ENCODE measurements at regions not wholly inside any gene's neighbourhood (a gene's known extent, or its start where the extent isn't known, plus 50 kb on each side); places are given as distances from the start of the nearest gene placed in this dataset.
"Not testable (repeated sequence)": the region's sequence is repeated elsewhere in the genome, so short reads cannot be mapped to it uniquely, and the experiment has no call there.

DNA sequence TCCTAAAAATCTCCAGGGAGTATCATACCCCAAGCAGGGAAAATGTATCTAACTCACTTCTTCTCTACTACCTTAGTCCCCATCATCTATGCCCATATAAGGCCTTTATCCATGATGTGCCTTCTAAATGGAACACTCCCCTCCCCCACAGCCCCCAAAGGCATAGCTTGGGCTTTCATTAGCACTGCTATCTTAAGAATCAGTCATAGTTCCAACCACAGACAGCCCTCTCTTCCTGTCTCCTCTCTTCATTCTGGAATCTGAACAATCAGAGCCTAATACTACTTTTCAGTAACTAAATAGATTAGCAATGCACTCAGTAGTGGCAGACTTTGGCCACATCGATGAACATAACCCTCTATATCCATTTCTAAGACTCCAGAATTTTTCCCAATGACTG, 313.2 kb upstream of the DKK2 start:
- H3K4me2 ChIP-seq (ENCODE audit: low read length): no peak overlapping the region

DNA sequence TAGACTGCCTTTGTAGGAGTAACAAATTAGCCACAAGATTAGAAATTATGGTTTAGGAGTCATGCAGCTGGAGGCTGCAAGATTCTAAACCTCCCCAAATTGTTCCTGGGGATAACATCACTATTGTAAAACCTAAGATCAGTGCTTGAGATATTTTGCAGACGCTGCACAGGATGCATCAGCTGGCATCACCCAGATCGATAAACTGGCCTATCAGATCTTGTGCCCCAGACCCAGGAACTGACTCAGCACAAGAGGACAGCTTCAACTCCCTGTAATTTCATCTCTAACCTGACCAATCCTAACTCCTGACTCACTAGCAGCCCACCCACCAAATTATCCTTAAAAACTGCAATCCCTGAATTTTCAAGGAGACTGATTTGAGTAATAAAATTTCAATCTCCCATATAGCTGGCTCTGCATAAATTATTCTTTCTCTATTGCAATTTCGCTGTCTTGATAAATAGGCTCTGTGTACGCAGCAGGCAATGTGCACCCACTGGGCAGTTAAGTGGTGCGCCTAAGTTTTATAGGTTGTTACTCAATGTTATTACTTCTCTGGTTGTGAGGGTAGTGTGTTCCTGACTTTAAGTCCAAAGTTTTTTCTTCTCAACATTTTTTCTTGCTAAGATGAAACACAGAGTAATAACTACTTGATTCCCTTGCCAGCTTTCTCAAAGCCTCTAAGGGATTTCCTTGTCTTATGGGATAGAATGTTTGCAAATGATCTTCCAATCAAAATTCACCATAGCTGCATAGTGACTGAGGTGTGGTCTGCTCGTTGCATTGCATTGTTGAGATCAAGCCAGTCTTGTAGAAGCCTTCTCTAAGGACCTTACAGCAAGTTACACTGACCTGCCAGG, 312.3 kb upstream of the DKK2 start:
- Histone ChIP-seq H3K4me1 (no peaks in the 10 kb centered on the region), H2AFZ (no peak overlapping the region), H3K27me3 (ENCODE audit: control insufficient read depth, insufficient read depth, low read length) (no peaks in the 10 kb centered on the region), H3K79me2 (no peaks in the 10 kb centered on the region), H3K4me2 (ENCODE audit: low read length) (no peak overlapping the region), H3K9me3 (ENCODE audit: control insufficient read depth, low read length) (no peaks in the 10 kb centered on the region), H3K27ac (no peak overlapping the region), H3K9ac (no peak overlapping the region), H3K4me3 (ENCODE audit: low read depth, low read length) (no peak overlapping the region), H3K36me3 (ENCODE audit: control insufficient read depth, insufficient read depth, low read length) (no peaks in the 10 kb centered on the region)
- TF ChIP-seq, protein P1, sequence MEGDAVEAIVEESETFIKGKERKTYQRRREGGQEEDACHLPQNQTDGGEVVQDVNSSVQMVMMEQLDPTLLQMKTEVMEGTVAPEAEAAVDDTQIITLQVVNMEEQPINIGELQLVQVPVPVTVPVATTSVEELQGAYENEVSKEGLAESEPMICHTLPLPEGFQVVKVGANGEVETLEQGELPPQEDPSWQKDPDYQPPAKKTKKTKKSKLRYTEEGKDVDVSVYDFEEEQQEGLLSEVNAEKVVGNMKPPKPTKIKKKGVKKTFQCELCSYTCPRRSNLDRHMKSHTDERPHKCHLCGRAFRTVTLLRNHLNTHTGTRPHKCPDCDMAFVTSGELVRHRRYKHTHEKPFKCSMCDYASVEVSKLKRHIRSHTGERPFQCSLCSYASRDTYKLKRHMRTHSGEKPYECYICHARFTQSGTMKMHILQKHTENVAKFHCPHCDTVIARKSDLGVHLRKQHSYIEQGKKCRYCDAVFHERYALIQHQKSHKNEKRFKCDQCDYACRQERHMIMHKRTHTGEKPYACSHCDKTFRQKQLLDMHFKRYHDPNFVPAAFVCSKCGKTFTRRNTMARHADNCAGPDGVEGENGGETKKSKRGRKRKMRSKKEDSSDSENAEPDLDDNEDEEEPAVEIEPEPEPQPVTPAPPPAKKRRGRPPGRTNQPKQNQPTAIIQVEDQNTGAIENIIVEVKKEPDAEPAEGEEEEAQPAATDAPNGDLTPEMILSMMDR (IDR thresholded peaks at IDR 0.05): no peak

More for the DNA sequence above, 313.2 kb upstream of the DKK2 start:
- no peaks in the 10 kb centered on the region for H3K36me3 ChIP-seq (ENCODE audit: control insufficient read depth, insufficient read depth, low read length)
- H3K4me3 ChIP-seq (ENCODE audit: low read depth, low read length): no peak overlapping the region
- no peak overlapping the region for H3K27ac ChIP-seq
- TF ChIP-seq, protein P1 (IDR thresholded peaks at IDR 0.05): no peak
- no peak overlapping the region for H2AFZ ChIP-seq
- no peaks in the 10 kb centered on the region for H3K4me1 ChIP-seq
- H3K79me2 ChIP-seq: no peaks in the 10 kb centered on the region
- no peaks in the 10 kb centered on the region for H3K9me3 ChIP-seq (ENCODE audit: control insufficient read depth, low read length)
- no peak overlapping the region for H3K9ac ChIP-seq
- H3K27me3 ChIP-seq (ENCODE audit: control insufficient read depth, insufficient read depth, low read length): no peaks in the 10 kb centered on the region

GRCh38 chr4:107333518-107333917, 297.4 kb upstream of the DKK2 start:
- Histone ChIP-seq H3K4me1 (no peaks in the 10 kb centered on the region), H3K27ac (no peak overlapping the region), H3K27me3 (ENCODE audit: control insufficient read depth, insufficient read depth, low read length) (no peaks in the 10 kb centered on the region), H3K9me3 (ENCODE audit: control insufficient read depth, low read length) (no peaks in the 10 kb centered on the region), H3K79me2 (no peaks in the 10 kb centered on the region), H3K4me2 (ENCODE audit: low read length) (no peak overlapping the region), H3K9ac (no peak overlapping the region), H2AFZ (no peak overlapping the region), H3K4me3 (ENCODE audit: low read depth, low read length) (no peak overlapping the region), H3K36me3 (ENCODE audit: control insufficient read depth, insufficient read depth, low read length) (no peaks in the 10 kb centered on the region)
- TF ChIP-seq, protein P1 (IDR thresholded peaks at IDR 0.05): no peak

DNA sequence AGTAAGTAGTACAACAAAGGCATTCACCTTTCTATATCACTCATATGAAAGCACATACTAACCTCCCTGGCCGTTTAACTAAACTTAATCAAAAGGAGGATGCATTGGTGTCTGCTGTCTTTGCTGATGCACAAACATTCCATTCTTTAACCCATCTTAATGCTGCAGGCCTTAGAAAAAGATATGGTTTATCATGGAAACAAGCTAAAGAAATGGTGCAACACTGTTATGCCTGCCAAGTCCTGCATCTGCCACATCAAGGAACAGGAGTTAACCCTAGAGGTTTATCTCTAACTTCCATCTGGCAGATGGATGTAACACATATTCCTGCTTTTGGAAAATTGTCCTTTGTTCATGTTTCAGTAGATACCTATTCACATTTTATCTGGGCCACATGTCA, 296.5 kb upstream of the DKK2 start:
- not testable (repeated sequence) for H3K36me3 ChIP-seq (ENCODE audit: control insufficient read depth, insufficient read depth, low read length); H2AFZ ChIP-seq; H3K9me3 ChIP-seq (ENCODE audit: control insufficient read depth, low read length); H3K4me2 ChIP-seq (ENCODE audit: low read length); H3K27me3 ChIP-seq (ENCODE audit: control insufficient read depth, insufficient read depth, low read length); H3K27ac ChIP-seq; H3K4me3 ChIP-seq (ENCODE audit: low read depth, low read length); H3K4me1 ChIP-seq; H3K79me2 ChIP-seq; H3K9ac ChIP-seq

DNA sequence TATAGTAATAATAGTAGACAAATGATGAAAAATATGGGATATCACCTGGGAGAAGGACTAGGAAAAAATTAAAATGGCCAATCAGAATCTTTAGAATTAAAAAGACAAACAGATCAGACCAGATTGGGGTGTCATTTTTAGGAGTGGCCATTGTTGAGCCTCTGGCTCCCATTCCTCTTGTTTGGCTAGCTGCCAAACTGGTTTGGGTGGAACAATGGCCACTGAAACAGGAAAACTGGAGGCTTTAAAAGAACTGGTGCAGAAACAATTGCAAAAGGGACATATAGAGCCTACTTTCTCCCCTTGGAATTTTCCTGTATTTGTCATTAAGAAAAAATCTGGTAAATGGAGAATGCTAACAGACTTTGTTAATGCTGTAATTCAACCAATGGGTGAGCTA, 294.8 kb upstream of the DKK2 start:
- H3K27me3 ChIP-seq (ENCODE audit: control insufficient read depth, insufficient read depth, low read length): no peaks in the 10 kb centered on the region
- no peaks in the 10 kb centered on the region for H3K4me1 ChIP-seq
- no peak overlapping the region for H3K27ac ChIP-seq
- no peaks in the 10 kb centered on the region for H3K79me2 ChIP-seq
- H2AFZ ChIP-seq: no peak overlapping the region
- H3K4me2 ChIP-seq (ENCODE audit: low read length): no peak overlapping the region
- H3K9me3 ChIP-seq (ENCODE audit: control insufficient read depth, low read length): no peaks in the 10 kb centered on the region
- H3K9ac ChIP-seq: no peak overlapping the region
- H3K36me3 ChIP-seq (ENCODE audit: control insufficient read depth, insufficient read depth, low read length): no peaks in the 10 kb centered on the region
- TF ChIP-seq, protein P1 (IDR thresholded peaks at IDR 0.05): no peak
- H3K4me3 ChIP-seq (ENCODE audit: low read depth, low read length): no peak overlapping the region

All from parathyroid adenoma (tissue), 2 donors.